ENCODE measurements at regions not wholly inside any gene's neighbourhood (a gene's known extent, or its start where the extent isn't known, plus 50 kb on each side); places are given as distances from the start of the nearest gene placed in this dataset.

GRCh38 chr6:112682071-112682470 is 334.9 kb downstream of the RFPL4B start:
- Histone ChIP-seq H4K20me1 (replicated peaks; ENCODE audit: control insufficient read depth, extremely low read depth, insufficient read depth, low read length) (no peaks in the 10 kb centered on the region), H3K9ac (replicated peaks; ENCODE audit: extremely low read depth, insufficient read depth, low read length) (no peak overlapping the region), H3K27ac (ENCODE audit: insufficient read depth, low read depth, low read length) (no peak overlapping the region), H3K9me3 (replicated peaks; ENCODE audit: control insufficient read depth, insufficient read depth, low read length) (no peaks in the 10 kb centered on the region), H3K36me3 (ENCODE audit: control insufficient read depth in 2 of 2, extremely low read depth in 1 of 2, insufficient read depth in 2 of 2, low read length in 2 of 2) (no peaks in the 10 kb centered on the region), H3K4me2 (ENCODE audit: insufficient read depth, low read length) (no peak overlapping the region), H3K4me3 (replicated peaks in 1 of 3; ENCODE audit: insufficient read depth in 1 of 3, low read depth in 1 of 3, low read length in 3 of 3) (no peak overlapping the region), H3K9me1 (replicated peaks; ENCODE audit: control insufficient read depth, extremely low read depth, insufficient read depth, low read length) (no peaks in the 10 kb centered on the region), H3K79me2 (ENCODE audit: control insufficient read depth, insufficient read depth, low read length) (no peaks in the 10 kb centered on the region), H3K27me3 (ENCODE audit: control insufficient read depth in 2 of 2, insufficient read depth in 2 of 2, low read length in 2 of 2) (no peaks in the 10 kb centered on the region), H3K4me1 (ENCODE audit: control insufficient read depth, extremely low read depth, insufficient read depth, low read length) (no peaks in the 10 kb centered on the region), H2AFZ (ENCODE audit: low read depth, low read length) (no peak overlapping the region)
- ChIA-PET POLR2A (no interaction called here), CTCF (interaction anchor here (0.9 to 1.0 kb wide), 2 partner anchors 13 to 271 kb away, joined by 3 to 5 read pairs; no protein-coding TSS in a partner anchor)
- no peak for TF ChIP-seq EZH2 (IDR thresholded peaks at IDR 0.05; ENCODE audit: borderline replicate concordance, low read depth, low read length, severe bottlenecking)
- no peak for TF ChIP-seq JUN (IDR thresholded peaks at IDR 0.05; ENCODE audit: borderline replicate concordance, insufficient read depth, insufficient read length, low read depth)
- TF ChIP-seq POLR2AphosphoS5 (IDR thresholded peaks at IDR 0.05; ENCODE audit: insufficient read depth, low read depth, low read length), result no peak
- no peak for TF ChIP-seq CTCF (IDR thresholded peaks at IDR 0.05; ENCODE audit: extremely low read depth in 1 of 2, insufficient read depth in 1 of 2, low read depth in 1 of 2, low read length in 2 of 2)
- TF ChIP-seq POLR2A (IDR thresholded peaks at IDR 0.05; ENCODE audit: low read depth, low read length), result no peak
- no peak for TF ChIP-seq MYC (IDR thresholded peaks at IDR 0.05; ENCODE audit: low read depth, low read length)
- no peak for TF ChIP-seq GATA2 (IDR thresholded peaks at IDR 0.05; ENCODE audit: insufficient read depth, insufficient read length, low read depth, low read length)
- TF ChIP-seq FOS (IDR thresholded peaks at IDR 0.05; ENCODE audit: borderline replicate concordance, insufficient read depth, low read length), result no peak
- TF ChIP-seq MAX (IDR thresholded peaks at IDR 0.05; ENCODE audit: insufficient read depth, insufficient read length), result no peak
- FAIRE-seq (no peak), DNase-seq (ENCODE audit: low read depth, low spot score) (no peak)
- no TSS peak for BruUV-seq (replicated peaks)
- intact Hi-C loops (cut with micrococcal nuclease), result no loop called here
- dilution Hi-C loops (cut with MboI; ENCODE audit: extremely low pct_ligation_motif_present, low sequenced_read_pairs), result no loop called here

Data from endothelial cell of umbilical vein (primary cell).